GM21423 (cell line): ENCODE measurements at regions not wholly inside any gene's neighbourhood (a gene's known extent, or its start where the extent isn't known, plus 50 kb on each side); places are given as distances from the start of the nearest gene placed in this dataset.

Source experiments
- ATAC-seq: cut with Tn5 transposase; IDR thresholded peaks from one replicate; pipeline ENCODE4 v1.9.1; 2021; ENCODE audit warnings: mild to moderate bottlenecking, moderate library complexity; ENCODE audit not compliant: unreplicated experiment

GRCh38 chr5:4424895-4425294 is 715.2 kb upstream of the ADAMTS16 start:
- no peak for ATAC-seq

- ATAC-seq, result no peak
Observed at GRCh38 chr5:4440536-4440935, 699.6 kb upstream of the ADAMTS16 start.

- ATAC-seq, result no peak
Observed at GRCh38 chr5:4442221-4442620, 697.9 kb upstream of the ADAMTS16 start.

GRCh38 chr5:4447657-4448056 is 692.5 kb upstream of the ADAMTS16 start:
- no peak for ATAC-seq

GRCh38 chr5:4453655-4454054 is 686.5 kb upstream of the ADAMTS16 start:
- ATAC-seq, result no peak

GRCh38 chr5:4479426-4479825 is 660.7 kb upstream of the ADAMTS16 start:
- no peak for ATAC-seq

GRCh38 chr5:4480528-4481349 is 659.4 kb upstream of the ADAMTS16 start:
- ATAC-seq, result no peak

GRCh38 chr5:4487581-4487980 is 652.5 kb upstream of the ADAMTS16 start:
- ATAC-seq, result no peak

- no peak for ATAC-seq
Observed at GRCh38 chr5:4511996-4512656, 628.0 kb upstream of the ADAMTS16 start.

GRCh38 chr5:4513381-4513780 is 626.7 kb upstream of the ADAMTS16 start:
- ATAC-seq, result no peak

GRCh38 chr5:4514067-4514648 is 626.0 kb upstream of the ADAMTS16 start:
- ATAC-seq, result no peak

GRCh38 chr5:4518903-4519672 is 621.0 kb upstream of the ADAMTS16 start:
- no peak for ATAC-seq

- no peak for ATAC-seq
Observed at GRCh38 chr5:4520559-4520958, 619.6 kb upstream of the ADAMTS16 start.

GRCh38 chr5:4523038-4523437 is 617.1 kb upstream of the ADAMTS16 start:
- ATAC-seq, result no peak

GRCh38 chr5:4531756-4532704 is 608.1 kb upstream of the ADAMTS16 start:
- ATAC-seq, result no peak

- ATAC-seq, result no peak
Observed at GRCh38 chr5:4532705-4533080, 607.4 kb upstream of the ADAMTS16 start.

- ATAC-seq, result no peak
Observed at GRCh38 chr5:4533457-4534105, 606.5 kb upstream of the ADAMTS16 start.

GRCh38 chr5:4537489-4537888 is 602.6 kb upstream of the ADAMTS16 start:
- ATAC-seq, result no peak

- no peak for ATAC-seq
Observed at GRCh38 chr5:4540375-4541173, 599.6 kb upstream of the ADAMTS16 start.
